HFFc6 (cell line): ENCODE measurements at regions not wholly inside any gene's neighbourhood (a gene's known extent, or its start where the extent isn't known, plus 50 kb on each side); places are given as distances from the start of the nearest gene placed in this dataset.
A peak's percentile ranks its signal among the peaks of the same experiment; 100 is the strongest.

Experiments
- DNase-seq: peaks from one replicate; pipeline ENCODE4 v3.0.0-alpha.2; 2018
- H3K27ac Mint-ChIP-seq: 2 replicates; pipeline ENCODE4 v1.8.0; 2020; ENCODE audit warnings: mild to moderate bottlenecking, mixed read lengths
- H3K27me3 Mint-ChIP-seq: 2 replicates; pipeline ENCODE4 v1.8.0; 2021; ENCODE audit warnings: mild to moderate bottlenecking, moderate library complexity, mixed read lengths; ENCODE audit not compliant: insufficient read depth
- H3K36me3 Mint-ChIP-seq: 2 replicates; pipeline ENCODE4 v1.8.0; 2021; ENCODE audit warnings: low read depth, mixed read lengths
- H3K4me1 Mint-ChIP-seq: 2 replicates; pipeline ENCODE4 v1.8.0; 2020; ENCODE audit warnings: low read depth, mixed read lengths
- H3K4me3 Mint-ChIP-seq: 2 replicates; pipeline ENCODE4 v1.8.0; 2020; ENCODE audit warnings: mild to moderate bottlenecking, moderate library complexity, mixed read lengths
- H3K9me3 Mint-ChIP-seq: 2 replicates; pipeline ENCODE4 v1.8.0; 2020; ENCODE audit warnings: mild to moderate bottlenecking, mixed read lengths
- TF ChIP-seq, protein P1 (sequence below): fragments of 200-600 bp; sonication (generic); IDR thresholded peaks from 2 replicates; pipeline ENCODE4 v1.5.0; 2021; ENCODE audit warnings: antibody characterized with exemption, mild to moderate bottlenecking

DNA sequence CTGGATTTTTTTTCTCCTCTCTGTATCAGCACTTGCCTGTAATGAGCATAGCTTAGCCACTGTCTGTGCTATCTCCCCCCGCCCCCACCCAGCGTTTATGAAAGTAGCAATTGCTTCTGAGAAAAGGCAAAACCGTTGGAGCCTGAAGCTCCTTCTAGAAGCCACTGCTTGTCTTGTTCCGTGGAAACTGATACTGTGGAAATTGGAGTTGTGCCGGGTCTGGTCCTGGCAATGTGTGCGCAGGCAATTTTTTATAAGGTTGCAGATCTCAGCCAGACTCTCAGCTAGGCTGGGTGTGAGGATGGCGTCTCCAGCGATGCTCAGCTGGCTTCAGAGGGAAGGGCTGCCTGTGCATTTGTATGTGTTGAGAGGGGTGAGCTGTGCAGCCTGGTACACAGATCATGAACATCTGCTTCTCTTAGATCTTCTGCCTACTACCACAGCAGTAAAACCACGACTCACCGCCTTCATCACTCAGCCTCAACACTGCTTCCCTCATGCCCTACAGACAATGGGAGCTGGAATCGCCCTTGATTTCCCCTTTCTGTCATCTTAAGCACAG, 72.4 kb upstream of the GTSF1L start:
- no peaks in the 10 kb centered on the region for H3K27me3 Mint-ChIP-seq
- peak overlapping the region; percentile 51 for H3K4me3 Mint-ChIP-seq
- H3K4me1 Mint-ChIP-seq: peaks cover 21% of the 10 kb centered on the region
- H3K36me3 Mint-ChIP-seq: peaks cover 14% of the 10 kb centered on the region
- no peak overlapping the region for H3K27ac Mint-ChIP-seq
- DNase-seq: no peak
- peaks cover 14% of the 10 kb centered on the region for H3K9me3 Mint-ChIP-seq
- TF ChIP-seq, protein P1, sequence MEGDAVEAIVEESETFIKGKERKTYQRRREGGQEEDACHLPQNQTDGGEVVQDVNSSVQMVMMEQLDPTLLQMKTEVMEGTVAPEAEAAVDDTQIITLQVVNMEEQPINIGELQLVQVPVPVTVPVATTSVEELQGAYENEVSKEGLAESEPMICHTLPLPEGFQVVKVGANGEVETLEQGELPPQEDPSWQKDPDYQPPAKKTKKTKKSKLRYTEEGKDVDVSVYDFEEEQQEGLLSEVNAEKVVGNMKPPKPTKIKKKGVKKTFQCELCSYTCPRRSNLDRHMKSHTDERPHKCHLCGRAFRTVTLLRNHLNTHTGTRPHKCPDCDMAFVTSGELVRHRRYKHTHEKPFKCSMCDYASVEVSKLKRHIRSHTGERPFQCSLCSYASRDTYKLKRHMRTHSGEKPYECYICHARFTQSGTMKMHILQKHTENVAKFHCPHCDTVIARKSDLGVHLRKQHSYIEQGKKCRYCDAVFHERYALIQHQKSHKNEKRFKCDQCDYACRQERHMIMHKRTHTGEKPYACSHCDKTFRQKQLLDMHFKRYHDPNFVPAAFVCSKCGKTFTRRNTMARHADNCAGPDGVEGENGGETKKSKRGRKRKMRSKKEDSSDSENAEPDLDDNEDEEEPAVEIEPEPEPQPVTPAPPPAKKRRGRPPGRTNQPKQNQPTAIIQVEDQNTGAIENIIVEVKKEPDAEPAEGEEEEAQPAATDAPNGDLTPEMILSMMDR: no peak

DNA sequence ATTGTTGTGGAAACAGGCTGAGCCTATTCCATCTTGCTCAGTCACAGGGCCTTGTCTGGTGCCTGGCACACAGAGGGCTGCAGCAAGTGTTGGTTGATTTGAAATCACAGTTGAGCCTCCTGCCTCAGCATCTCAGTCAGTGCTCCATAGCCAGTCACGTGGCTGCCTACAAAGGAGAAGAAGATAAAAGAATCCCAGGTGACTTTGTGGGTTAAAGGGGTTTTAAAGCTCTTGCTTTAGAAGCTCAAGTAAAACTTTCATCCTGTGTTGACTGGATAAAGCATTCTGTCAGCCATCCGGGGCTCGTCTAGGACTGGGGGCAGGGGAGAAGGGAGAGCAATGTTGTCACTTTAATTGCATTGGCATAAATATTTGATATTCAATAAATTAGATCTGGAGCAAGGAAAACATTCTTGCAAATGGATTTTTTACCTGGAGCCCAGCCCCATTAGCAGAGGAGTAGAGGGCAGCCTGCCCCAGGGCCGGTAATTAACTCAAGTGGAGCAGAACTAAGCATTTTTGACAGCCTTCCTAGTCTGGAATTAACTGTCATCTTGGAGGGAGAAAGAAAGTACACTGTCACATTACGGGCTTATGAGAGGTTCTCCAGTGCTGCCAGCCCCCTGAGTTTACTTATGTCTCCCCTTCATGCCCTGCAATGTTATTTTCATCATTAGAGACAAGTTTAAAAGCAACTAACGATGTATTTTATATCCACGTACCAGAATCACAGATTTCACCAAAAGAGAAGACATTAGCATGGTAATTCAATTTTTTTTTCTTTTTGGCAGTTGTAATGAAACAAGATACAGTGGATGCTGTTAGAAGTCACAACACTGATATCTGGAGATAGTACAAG, 71.7 kb upstream of the GTSF1L start:
- peaks cover 8% of the 10 kb centered on the region for H3K36me3 Mint-ChIP-seq
- H3K9me3 Mint-ChIP-seq: peaks cover 11% of the 10 kb centered on the region
- H3K27ac Mint-ChIP-seq: no peak overlapping the region
- no peak for DNase-seq
- TF ChIP-seq, protein P1: no peak
- no peaks in the 10 kb centered on the region for H3K27me3 Mint-ChIP-seq
- no peak overlapping the region for H3K4me3 Mint-ChIP-seq
- H3K4me1 Mint-ChIP-seq: peaks cover 21% of the 10 kb centered on the region

DNA sequence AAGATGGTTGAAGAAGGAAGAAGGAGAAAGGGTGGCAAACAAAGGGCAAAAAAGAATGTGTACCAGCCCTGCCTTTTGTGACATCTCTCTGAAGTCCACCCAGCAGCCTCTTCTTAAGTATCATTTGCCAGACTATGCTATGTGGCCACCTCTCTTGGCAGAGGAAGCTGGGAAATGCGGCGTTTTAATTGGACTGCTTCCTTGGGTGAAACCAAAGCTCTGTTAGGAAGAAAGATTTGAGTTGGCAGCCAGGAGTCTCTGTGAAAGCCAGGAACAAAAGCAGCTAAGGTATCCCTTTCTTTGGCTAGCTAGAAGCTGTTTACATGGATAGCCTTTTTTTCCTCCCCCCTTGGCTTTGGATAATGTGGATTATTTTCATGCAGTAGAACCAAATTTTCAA, 67.5 kb upstream of the GTSF1L start:
- peaks cover 17% of the 10 kb centered on the region for H3K36me3 Mint-ChIP-seq
- no peak overlapping the region for H3K27ac Mint-ChIP-seq

DNA sequence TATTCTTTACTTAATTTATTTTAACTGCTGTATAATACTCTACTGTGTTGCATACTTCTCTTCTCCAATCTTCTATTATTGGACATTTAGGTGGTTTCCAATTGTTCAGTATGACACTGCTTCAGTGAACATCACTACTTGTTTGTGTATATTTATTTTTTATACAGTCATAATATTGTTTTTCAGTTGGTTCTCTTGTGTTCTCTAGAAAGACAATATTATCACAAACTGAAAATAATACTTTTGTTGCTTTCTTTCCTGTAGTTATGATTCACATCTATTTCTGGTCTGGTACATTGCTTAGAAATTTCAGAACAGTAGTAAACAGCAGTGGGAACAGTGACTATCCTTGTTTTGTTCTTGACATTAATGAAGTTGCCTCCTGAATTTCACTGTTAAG, 62.8 kb upstream of the GTSF1L start:
- TF ChIP-seq, protein P1: no peak
- no peak overlapping the region for H3K4me3 Mint-ChIP-seq
- H3K27me3 Mint-ChIP-seq: no peaks in the 10 kb centered on the region; the same call in 1 of the 2 replicates
- no peaks in the 10 kb centered on the region for H3K4me1 Mint-ChIP-seq
- H3K36me3 Mint-ChIP-seq: peaks cover 17% of the 10 kb centered on the region
- H3K9me3 Mint-ChIP-seq: peaks cover 9% of the 10 kb centered on the region
- H3K27ac Mint-ChIP-seq: no peak overlapping the region
- no peak for DNase-seq

More for the DNA sequence above, 67.5 kb upstream of the GTSF1L start:
- Mint-ChIP-seq H3K27me3 (no peaks in the 10 kb centered on the region; the same call in 1 of the 2 replicates), H3K4me3 (no peak overlapping the region), H3K4me1 (peaks cover 8% of the 10 kb centered on the region), H3K9me3 (peaks cover 12% of the 10 kb centered on the region)
- no peak for DNase-seq
- TF ChIP-seq, protein P1: no peak

DNA sequence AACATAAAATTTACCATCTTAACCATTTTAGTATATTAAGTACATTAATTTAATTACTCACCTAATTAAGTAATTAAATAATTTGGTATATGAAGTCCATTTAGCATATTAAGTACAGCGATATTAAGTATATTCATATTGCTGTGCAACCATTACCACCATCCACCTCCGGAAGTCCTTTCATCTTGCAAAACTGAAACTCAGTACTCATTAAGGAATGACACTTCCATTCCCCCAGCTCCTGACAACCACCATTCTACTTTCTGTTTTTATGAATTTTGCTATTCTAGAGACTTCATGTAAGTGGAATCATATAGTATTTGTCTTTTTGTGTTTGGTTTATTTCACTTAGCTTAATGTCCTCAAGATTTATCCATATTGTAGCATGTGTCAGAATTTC, 61.1 kb upstream of the GTSF1L start:
- peaks cover 9% of the 10 kb centered on the region for H3K9me3 Mint-ChIP-seq
- H3K27me3 Mint-ChIP-seq: no peaks in the 10 kb centered on the region; the same call in 1 of the 2 replicates
- H3K4me3 Mint-ChIP-seq: no peak overlapping the region
- peaks cover 4% of the 10 kb centered on the region for H3K4me1 Mint-ChIP-seq
- H3K36me3 Mint-ChIP-seq: peaks cover 15% of the 10 kb centered on the region
- no peak overlapping the region for H3K27ac Mint-ChIP-seq
- no peak for DNase-seq
- TF ChIP-seq, protein P1: no peak
